Immature natural killer cell (primary cell): ENCODE measurements at regions not wholly inside any gene's neighbourhood (a gene's known extent, or its start where the extent isn't known, plus 50 kb on each side); places are given as distances from the start of the nearest gene placed in this dataset.
"Not testable (repeated sequence)": the region's sequence is repeated elsewhere in the genome, so short reads cannot be mapped to it uniquely, and the experiment has no call there.

Experiments used
- DNase-seq, 3 donors: peaks; one replicate each; pipeline ENCODE4 v3.0.0; 2022; ENCODE audit warnings: mixed read lengths in 1 of 3
- H3K27ac Mint-ChIP-seq, 6 donors: one replicate each; pipeline ENCODE4 v1.8.0; 2020; ENCODE audit warnings: mixed read lengths in 6 of 6, mild to moderate bottlenecking in 5 of 6, inconsistent platforms in 4 of 6, moderate library complexity in 3 of 6
- H3K27me3 Mint-ChIP-seq, 3 donors: one replicate each; pipeline ENCODE4 v1.8.0; 2020 to 2021; ENCODE audit warnings: low read depth in 3 of 3, mild to moderate bottlenecking in 3 of 3, mixed read lengths in 3 of 3, moderate library complexity in 3 of 3, inconsistent platforms in 1 of 3
- H3K36me3 Mint-ChIP-seq, 3 donors: one replicate each; pipeline ENCODE4 v1.8.0; 2020; ENCODE audit warnings: mixed read lengths in 3 of 3, inconsistent platforms in 2 of 3, mild to moderate bottlenecking in 2 of 3
- H3K4me1 Mint-ChIP-seq, 2 donors: one replicate each; pipeline ENCODE4 v1.8.0; 2020; ENCODE audit warnings: inconsistent platforms in 2 of 2, mild to moderate bottlenecking in 2 of 2, mixed read lengths in 2 of 2, moderate library complexity in 1 of 2
- H3K4me3 Mint-ChIP-seq, 5 donors: one replicate each; pipeline ENCODE4 v1.8.0; 2020; ENCODE audit warnings: mild to moderate bottlenecking in 5 of 5, mixed read lengths in 5 of 5, inconsistent platforms in 3 of 5, moderate library complexity in 3 of 5
- H3K9me3 Mint-ChIP-seq, 6 donors: one replicate each; pipeline ENCODE4 v1.8.0; 2020; ENCODE audit warnings: mild to moderate bottlenecking in 6 of 6, mixed read lengths in 6 of 6, inconsistent platforms in 4 of 6, moderate library complexity in 3 of 6

DNA sequence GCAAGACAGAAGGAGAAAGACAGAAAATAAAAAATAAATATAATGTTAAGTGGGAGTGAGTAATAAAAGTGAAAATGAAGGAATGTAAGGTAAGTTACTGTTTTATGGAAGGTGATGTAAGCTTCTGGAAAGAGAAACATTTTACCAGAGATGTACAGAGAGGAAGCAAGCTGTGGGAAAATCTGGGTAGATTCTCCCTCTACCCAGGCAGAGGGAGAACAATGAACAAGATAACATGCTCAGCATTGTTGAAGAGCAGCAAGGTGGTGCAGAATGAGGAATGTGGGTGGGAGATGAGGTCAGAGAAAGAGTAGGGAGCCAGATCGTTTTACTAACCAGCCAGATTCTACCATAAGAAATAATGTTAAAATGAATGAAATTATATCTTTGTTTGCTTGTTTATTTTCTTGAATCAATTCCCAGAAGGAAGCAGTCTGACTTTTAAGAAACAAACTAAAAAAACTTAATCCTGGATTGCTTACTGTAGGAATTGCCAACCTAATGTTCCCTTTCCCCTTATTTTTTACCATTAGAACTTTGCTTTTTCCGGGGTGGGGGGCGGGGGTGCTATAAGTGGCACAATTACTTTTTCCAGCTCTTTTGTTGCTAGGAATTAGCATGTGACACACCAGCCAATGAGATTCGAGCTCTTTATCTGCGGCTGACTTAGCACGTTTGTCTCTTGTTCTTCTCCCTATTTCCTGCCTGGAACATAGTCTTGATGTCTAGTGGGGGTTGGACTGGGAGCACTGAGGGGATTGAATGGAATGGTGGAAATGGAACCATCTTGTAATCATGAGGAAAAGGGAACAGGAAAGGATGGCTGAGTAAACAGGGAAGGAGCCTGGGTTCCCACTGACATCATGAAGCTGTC is 356.7 kb downstream of the TMEM167A start:
- Mint-ChIP-seq H3K4me1 (peaks cover 10 to 19% of the 10 kb centered on the region in 2 donors), H3K4me3 (no peak overlapping the region), H3K9me3 (peaks cover 0 to 2% (median 0%) of the 10 kb centered on the region in 6 donors)

DNA sequence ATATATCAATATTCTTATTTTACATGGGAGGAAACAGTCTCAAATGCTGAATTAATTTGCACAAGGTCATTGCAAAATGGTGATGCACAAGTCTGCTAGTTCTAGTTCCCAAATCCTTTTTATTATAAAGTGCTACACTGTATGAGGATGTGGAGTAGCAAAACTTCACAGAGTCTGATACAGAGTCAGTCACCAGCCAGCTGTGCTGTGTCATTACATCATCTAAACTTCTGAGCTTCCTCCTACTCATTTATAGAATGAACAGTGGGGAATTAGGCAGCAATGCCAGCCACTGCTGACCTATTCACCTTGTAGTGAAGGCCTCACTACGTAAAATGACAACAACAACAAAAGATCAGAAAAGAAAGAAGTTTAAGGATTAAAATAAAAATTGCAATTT is 357.8 kb downstream of the TMEM167A start:
- H3K27ac Mint-ChIP-seq = no peak overlapping the region
- peaks cover 10 to 19% of the 10 kb centered on the region in 2 donors for H3K4me1 Mint-ChIP-seq
- no peak for DNase-seq
- H3K4me3 Mint-ChIP-seq = no peak overlapping the region
- H3K36me3 Mint-ChIP-seq = peaks cover 0 to 3% (median 0%) of the 10 kb centered on the region in 3 donors
- peaks cover 0 to 4% (median 3%) of the 10 kb centered on the region in 3 donors for H3K27me3 Mint-ChIP-seq
- H3K9me3 Mint-ChIP-seq = peaks cover 0 to 2% (median 0%) of the 10 kb centered on the region in 6 donors

More for the DNA sequence above, 356.7 kb downstream of the TMEM167A start:
- peaks cover 0 to 6% (median 0%) of the 10 kb centered on the region in 3 donors for H3K36me3 Mint-ChIP-seq
- no peak for DNase-seq
- H3K27me3 Mint-ChIP-seq = peaks cover 0 to 4% (median 3%) of the 10 kb centered on the region in 3 donors
- no peak overlapping the region for H3K27ac Mint-ChIP-seq

DNA sequence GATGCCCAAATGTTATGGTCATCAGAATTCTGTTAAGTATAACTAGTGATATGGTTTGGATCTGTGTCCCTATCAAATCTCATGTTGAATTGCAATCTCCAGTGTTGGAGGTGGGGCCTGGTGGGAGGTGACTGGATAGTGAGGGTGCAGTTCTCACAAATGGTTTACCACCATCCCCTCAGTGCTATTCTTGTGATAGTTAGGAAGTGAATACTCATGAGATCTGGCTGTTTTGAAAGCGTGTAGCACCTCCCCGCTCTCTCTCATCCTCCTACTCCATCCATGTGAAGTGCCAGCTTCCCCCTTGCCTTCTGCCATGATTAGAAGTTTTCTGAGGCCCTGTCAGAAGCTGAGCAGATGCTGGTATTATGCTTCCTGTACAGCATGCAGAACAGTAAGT is 359.5 kb downstream of the TMEM167A start:
- Mint-ChIP-seq H3K4me1 (peaks cover 4 to 12% of the 10 kb centered on the region in 2 donors), H3K36me3 (peaks cover 0 to 7% (median 0%) of the 10 kb centered on the region in 3 donors), H3K27ac (no peak overlapping the region), H3K9me3 (peaks cover 0 to 2% (median 0%) of the 10 kb centered on the region in 6 donors), H3K4me3 (no peak overlapping the region), H3K27me3 (peaks cover 0 to 5% (median 2%) of the 10 kb centered on the region in 3 donors)
- DNase-seq = peak in 1 of 3 donors; percentile 1

DNA sequence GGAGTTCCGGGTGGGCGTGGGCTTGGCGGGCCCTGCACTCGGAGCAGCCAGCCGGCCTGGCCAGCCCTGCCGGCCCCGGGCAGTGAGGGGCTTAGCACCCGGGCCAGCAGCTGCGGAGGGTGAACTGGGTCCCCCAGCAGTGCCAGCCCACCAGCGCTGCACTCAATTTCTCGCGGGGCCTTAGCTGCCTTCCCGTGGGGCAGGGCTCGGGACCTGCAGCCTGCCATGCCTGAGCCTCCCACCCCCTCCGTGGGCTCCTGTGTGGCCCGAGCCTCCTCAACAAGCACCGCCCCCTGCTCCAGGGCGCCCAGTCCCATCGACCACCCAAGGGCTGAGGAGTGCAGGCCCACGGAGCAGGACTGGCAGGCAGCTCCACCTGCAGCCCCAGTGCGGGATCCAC is 362.5 kb downstream of the TMEM167A start:
- not testable (repeated sequence) for H3K4me1 Mint-ChIP-seq, H3K27me3 Mint-ChIP-seq, H3K27ac Mint-ChIP-seq, H3K9me3 Mint-ChIP-seq, DNase-seq, H3K36me3 Mint-ChIP-seq, H3K4me3 Mint-ChIP-seq

DNA sequence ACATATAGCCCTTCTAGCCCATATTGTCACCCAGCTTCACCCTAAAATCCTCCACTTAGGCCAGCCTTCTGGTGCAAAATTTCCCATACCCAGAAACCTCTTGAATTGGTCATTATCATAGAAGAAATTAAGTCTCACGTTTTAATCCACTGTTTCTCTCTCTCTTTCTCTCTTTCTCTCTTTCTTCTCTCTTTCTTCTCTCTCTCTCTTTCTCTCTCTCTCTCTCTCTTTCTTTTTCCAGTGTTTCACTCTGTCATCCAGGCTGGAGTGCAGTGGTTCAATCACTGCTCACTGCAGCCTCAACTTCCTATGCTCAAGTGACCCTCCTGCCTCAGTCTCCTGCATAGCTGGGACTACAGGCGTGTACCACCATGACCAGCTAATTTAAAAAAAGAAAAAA is 363.4 kb downstream of the TMEM167A start:
- H3K9me3 Mint-ChIP-seq = peaks cover 0 to 2% (median 0%) of the 10 kb centered on the region in 6 donors
- no peak overlapping the region for H3K4me3 Mint-ChIP-seq
- peaks cover 3 to 7% of the 10 kb centered on the region in 2 donors for H3K4me1 Mint-ChIP-seq
- peak overlapping the region in 1 of 6 donors; percentile 3 for H3K27ac Mint-ChIP-seq
- no peak for DNase-seq
- H3K36me3 Mint-ChIP-seq = peaks cover 0 to 4% (median 4%) of the 10 kb centered on the region in 3 donors
- peaks cover 0 to 4% (median 3%) of the 10 kb centered on the region in 3 donors for H3K27me3 Mint-ChIP-seq

DNA sequence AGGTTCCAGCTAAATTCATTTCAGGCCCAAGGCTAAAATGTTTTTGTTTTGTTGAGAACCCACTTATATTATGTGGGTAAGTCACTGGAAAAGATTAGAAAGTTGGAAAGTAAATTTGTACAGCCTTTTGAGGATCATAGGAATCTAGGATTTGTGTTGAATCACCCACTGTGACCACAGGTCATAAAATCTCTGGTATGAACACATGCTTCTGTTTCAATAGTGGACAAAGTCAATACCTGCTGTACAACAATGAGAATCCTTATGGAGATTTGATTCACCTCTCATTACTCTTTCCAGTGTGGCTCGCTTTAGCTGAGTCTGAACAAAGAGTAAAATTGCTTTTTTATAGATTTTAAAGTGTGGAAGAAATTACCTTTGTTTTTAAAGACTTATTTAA is 369.5 kb downstream of the TMEM167A start:
- Mint-ChIP-seq H3K4me3 (no peak overlapping the region), H3K4me1 (no peaks in the 10 kb centered on the region), H3K27me3 (peaks cover 0 to 2% (median 0%) of the 10 kb centered on the region in 3 donors), H3K27ac (no peak overlapping the region), H3K9me3 (peaks cover 0 to 4% (median 0%) of the 10 kb centered on the region in 6 donors), H3K36me3 (peaks cover 0 to 7% (median 0%) of the 10 kb centered on the region in 3 donors)
- DNase-seq = no peak

DNA sequence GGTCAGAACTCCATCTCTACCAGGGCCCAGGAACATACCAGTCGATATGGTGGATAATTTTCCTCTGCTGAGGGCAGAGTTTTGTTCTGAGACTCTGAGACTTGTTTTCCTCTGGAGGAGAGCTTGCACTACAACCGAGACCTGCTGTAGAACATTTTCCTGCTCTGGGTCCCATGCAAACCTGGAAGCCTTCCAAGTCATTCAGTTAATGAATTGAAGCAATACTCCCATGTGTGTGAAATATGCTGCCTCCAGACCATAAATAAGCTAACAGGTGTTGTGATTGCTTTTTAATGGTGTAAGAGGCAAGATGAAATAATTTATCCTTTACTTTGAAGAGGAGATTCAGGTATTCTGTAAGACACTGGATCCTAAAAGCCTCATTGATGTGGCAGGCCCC is 372.8 kb downstream of the TMEM167A start:
- peaks cover 0 to 2% (median 0%) of the 10 kb centered on the region in 3 donors for H3K27me3 Mint-ChIP-seq
- peaks cover 0 to 3% (median 0%) of the 10 kb centered on the region in 3 donors for H3K36me3 Mint-ChIP-seq
- no peak for DNase-seq
- H3K4me3 Mint-ChIP-seq = no peak overlapping the region
- H3K27ac Mint-ChIP-seq = no peak overlapping the region
- no peaks in the 10 kb centered on the region for H3K4me1 Mint-ChIP-seq
- peaks cover 0 to 4% (median 0%) of the 10 kb centered on the region in 6 donors for H3K9me3 Mint-ChIP-seq

DNA sequence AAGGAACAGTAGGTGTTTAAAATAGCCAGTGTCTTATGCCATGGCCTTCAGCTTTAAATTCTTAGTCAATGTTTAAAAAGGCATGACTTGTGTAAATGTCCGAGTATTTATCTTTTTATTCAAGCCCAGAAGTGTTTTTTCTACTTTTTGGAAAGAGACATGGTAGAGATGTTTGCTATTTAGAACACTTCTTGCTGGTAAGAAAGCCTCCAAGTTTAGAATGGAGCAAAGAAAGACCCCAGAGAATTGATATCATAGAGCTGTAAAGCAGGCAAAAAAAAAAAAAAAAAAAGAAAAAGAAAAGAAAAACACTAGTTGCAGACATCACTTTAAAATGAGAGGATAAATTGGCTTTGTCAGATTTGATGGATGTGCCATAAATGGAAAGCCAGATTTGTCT is 375.1 kb downstream of the TMEM167A start:
- DNase-seq = no peak
- Mint-ChIP-seq H3K4me3 (no peak overlapping the region), H3K36me3 (peaks cover 0 to 3% (median 0%) of the 10 kb centered on the region in 3 donors), H3K27ac (no peak overlapping the region), H3K4me1 (no peaks in the 10 kb centered on the region), H3K9me3 (no peaks in the 10 kb centered on the region), H3K27me3 (peaks cover 0 to 2% (median 0%) of the 10 kb centered on the region in 3 donors)

DNA sequence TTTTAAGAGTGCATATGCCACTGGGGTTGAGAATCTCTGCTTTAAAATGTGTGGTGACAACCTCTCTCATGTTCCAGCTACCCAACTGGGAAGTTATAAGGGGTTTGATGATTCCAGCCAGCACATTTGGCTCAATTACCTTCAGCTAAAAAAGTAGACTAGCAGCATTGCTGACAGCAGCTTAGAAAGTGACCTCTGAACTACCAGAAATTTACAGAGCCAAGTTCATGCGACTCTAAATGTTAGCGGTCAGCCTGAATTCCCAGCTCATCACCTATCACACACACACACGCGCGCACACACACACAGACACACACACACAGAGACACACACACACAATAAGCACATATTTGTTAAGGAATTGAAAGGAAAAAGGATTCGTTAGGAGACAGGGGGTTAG is 377.5 kb downstream of the TMEM167A start:
- Mint-ChIP-seq H3K27ac (no peak overlapping the region), H3K9me3 (no peaks in the 10 kb centered on the region), H3K27me3 (peaks cover 0 to 2% (median 2%) of the 10 kb centered on the region in 3 donors), H3K36me3 (no peaks in the 10 kb centered on the region), H3K4me1 (no peaks in the 10 kb centered on the region), H3K4me3 (no peak overlapping the region)
- no peak for DNase-seq

DNA sequence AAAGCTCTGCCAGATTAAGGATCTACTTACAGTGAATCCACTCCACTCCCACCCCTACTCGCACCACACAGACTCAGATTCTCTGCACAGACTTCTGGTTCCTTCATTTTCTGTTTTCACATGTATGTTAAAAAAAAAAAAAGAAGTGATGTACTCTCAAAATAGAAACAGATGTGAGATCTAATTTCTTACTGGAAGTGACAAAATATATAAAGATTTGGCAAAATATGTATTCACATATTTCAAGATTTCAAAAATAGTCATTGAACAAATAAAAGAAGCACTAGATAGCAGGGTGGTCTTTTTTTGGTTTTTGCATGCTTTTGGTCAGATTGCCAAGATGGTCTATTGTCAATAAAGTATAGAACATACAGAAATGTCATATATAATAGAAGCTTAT is 379.2 kb downstream of the TMEM167A start:
- H3K27me3 Mint-ChIP-seq = peaks cover 0 to 4% (median 2%) of the 10 kb centered on the region in 3 donors
- DNase-seq = no peak
- H3K4me3 Mint-ChIP-seq = no peak overlapping the region
- H3K27ac Mint-ChIP-seq = no peak overlapping the region
- no peaks in the 10 kb centered on the region for H3K4me1 Mint-ChIP-seq
- H3K9me3 Mint-ChIP-seq = no peaks in the 10 kb centered on the region
- no peaks in the 10 kb centered on the region for H3K36me3 Mint-ChIP-seq

DNA sequence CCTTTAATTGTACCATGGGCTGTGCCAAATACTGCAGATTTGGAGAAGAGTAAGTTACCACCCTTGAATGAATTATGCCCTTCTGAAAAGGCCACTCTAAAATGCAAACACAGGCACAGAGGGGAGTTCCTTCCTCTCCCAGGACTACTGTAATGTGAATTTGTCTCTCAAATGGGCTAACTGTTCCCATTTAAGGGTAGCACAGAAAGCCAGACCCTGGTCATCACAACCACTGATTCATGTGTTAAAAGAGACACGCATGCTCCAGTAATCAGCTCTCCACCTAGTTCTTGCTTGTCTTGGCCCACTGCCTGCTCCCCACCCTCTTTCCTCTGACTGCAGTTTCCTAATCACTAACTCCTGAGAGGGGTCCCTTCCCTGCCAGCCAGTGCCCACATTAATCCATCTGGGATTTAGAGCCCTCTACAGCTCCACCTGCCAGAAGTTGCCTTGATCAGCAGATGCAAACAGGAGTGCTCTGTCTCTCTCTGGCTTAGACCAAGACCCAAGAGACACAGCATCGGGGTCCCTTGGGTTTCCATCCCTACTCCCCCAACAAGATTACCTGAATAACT is 382.4 kb downstream of the TMEM167A start:
- no peak for DNase-seq
- Mint-ChIP-seq H3K36me3 (no peaks in the 10 kb centered on the region), H3K27ac (no peak overlapping the region), H3K9me3 (no peaks in the 10 kb centered on the region), H3K4me1 (peaks cover 6 to 7% of the 10 kb centered on the region in 2 donors), H3K4me3 (no peak overlapping the region), H3K27me3 (peaks cover 0 to 4% (median 2%) of the 10 kb centered on the region in 3 donors)

DNA sequence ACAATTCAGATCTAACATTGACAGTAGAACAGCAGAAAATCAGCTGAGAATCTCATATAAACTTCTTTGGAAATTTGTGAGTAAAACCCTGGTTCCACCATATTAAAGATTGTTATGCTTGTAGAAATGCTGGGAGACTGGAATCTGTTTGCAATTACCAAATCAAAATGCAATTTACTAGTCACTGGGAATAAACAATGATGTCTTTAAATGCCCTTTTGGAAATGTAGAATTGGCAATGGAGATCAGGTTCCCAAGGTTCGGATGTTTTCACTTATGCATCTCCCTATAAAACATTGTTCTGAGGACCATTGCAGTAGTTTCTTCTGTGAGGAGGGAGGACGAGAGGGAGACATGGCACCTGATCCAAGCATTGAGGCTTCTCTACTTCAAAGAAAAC is 384.4 kb downstream of the TMEM167A start:
- Mint-ChIP-seq H3K4me3 (no peak overlapping the region), H3K9me3 (no peaks in the 10 kb centered on the region), H3K27ac (no peak overlapping the region), H3K36me3 (no peaks in the 10 kb centered on the region), H3K27me3 (peaks cover 0 to 4% (median 1%) of the 10 kb centered on the region in 3 donors), H3K4me1 (peaks cover 12 to 17% of the 10 kb centered on the region in 2 donors)
- DNase-seq = no peak

DNA sequence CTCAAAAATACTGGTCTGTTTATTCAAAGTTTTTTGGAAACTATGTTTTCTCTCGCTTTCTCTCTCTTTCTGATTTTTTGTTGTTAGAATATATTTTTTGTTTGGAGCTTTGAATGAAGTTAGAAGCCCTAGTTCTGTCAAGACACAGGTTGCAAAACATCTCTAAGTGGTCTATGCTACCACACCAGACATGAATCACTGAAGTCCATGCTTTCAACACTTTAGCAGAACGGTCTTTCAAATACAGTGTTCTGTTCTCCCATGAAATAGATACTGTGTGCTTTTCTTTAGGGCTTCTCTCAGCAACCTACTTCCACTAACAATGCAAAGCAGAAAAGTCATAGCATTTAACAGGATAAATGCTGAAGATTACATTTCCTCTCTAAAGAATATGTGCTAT is 392.5 kb downstream of the TMEM167A start:
- no peak overlapping the region for H3K27ac Mint-ChIP-seq
- peaks cover 0 to 1% (median 0%) of the 10 kb centered on the region in 3 donors for H3K27me3 Mint-ChIP-seq
- H3K36me3 Mint-ChIP-seq = peaks cover 0 to 4% (median 0%) of the 10 kb centered on the region in 3 donors
- no peaks in the 10 kb centered on the region for H3K9me3 Mint-ChIP-seq
- peaks cover 5 to 8% of the 10 kb centered on the region in 2 donors for H3K4me1 Mint-ChIP-seq
- no peak overlapping the region for H3K4me3 Mint-ChIP-seq
- DNase-seq = no peak

DNA sequence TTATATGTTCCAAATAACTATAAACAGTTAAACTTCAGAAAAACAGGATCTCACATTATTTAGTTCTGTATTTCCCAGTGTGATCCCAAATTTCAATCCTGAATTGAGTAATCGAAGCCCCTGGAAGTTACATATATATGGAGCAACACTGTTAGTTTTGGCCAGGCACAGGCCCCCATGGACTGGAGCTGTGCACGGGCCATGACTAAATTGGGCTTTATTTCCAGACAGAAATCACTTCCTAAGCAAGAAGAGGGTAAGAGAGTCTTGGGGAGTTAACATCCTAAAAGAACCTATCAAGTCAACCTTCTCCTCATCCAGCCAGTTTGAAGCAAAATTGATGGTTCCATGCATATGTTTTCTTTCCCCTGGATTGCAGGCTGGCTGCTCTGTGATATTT is 393.0 kb downstream of the TMEM167A start:
- peaks cover 0 to 4% (median 0%) of the 10 kb centered on the region in 3 donors for H3K36me3 Mint-ChIP-seq
- H3K4me3 Mint-ChIP-seq = no peak overlapping the region
- DNase-seq = no peak
- no peak overlapping the region for H3K27ac Mint-ChIP-seq
- peaks cover 1 to 3% of the 10 kb centered on the region in 2 donors for H3K4me1 Mint-ChIP-seq
- peaks cover 0 to 1% (median 0%) of the 10 kb centered on the region in 3 donors for H3K27me3 Mint-ChIP-seq
- no peaks in the 10 kb centered on the region for H3K9me3 Mint-ChIP-seq
